GM19438 (cell line): ENCODE measurements at regions not wholly inside any gene's neighbourhood (a gene's known extent, or its start where the extent isn't known, plus 50 kb on each side); places are given as distances from the start of the nearest gene placed in this dataset.

Experiments used
- ATAC-seq: cut with Tn5 transposase; IDR thresholded peaks from one replicate; pipeline ENCODE4 v1.9.1; 2021; ENCODE audit warnings: low read depth; ENCODE audit not compliant: unreplicated experiment

DNA sequence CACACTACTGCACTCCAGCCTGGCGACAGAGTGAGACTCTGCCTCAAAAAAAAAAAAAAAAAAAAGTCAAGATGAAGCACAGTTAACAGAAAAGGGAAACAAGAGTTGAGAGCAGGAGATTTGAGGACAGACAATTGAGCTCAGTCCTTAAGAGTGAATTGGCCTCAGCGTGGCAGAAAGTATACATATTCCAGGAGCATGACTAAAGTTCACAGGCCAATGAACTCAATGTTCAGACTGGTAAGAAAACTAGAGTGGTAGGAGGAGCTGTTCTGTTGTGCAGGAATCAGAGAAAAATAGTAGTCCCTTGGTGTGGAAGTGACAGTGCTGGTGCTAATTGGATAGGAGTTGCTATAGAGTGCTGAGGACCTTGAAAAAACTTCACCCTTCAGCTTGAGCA, 60.0 kb downstream of the NRN1 start:
- ATAC-seq: no peak

DNA sequence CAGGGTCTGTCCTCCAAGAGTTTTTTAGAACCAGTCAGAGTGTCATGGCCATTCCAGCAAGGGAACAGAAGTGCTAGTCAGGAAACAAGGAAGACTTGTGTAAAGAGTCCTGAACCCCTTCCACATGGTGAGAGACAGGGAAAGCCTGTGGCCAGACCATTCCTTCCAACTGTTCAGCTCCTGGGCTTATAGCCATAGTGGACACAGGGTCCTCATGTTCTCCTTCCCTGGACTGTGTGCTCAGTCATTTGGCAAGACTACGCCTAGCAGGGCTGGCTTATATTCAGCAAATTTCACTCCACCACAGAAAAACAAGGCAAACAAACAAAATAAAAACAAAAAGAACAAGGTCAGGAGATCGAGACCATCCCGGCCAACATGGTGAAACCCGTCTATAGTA, 60.5 kb downstream of the NRN1 start:
- no peak for ATAC-seq

DNA sequence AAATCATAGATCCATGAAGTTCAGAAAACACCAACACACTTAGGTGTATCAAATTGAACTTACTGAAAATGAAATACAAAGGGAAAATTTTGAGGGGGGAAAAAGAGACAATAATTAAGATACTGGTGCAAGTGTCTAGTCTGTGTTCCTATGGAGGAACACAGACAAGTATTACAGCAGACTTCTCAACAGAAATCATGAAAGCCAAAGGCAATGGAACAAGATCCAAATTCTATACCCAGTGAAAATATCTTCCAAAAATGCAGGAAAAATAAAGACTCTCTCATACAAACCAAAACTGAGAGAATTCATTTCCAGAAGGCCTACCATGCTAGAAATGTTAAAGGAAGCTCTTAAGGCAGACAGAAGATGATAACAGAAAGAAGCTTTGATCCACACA, 63.1 kb downstream of the NRN1 start:
- ATAC-seq: no peak

DNA sequence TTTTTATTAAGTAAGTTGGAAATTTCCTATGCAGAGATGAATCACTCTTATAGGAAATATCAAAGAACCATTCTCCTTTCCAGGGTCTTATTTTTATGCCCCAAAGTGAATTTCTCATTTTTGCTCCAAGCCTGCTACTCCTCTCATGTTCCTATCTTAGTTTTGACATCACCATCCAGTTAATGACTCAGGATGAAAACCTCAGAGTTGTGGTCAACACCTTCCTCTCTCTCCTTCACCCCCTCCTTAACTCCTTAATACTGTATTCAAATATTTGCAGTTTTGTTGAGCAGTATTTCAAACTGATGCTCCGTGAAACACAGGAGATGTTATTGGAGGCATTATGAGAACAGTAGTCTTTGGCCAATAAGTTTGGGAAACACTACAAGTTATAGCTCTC, 64.1 kb downstream of the NRN1 start:
- no peak for ATAC-seq

DNA sequence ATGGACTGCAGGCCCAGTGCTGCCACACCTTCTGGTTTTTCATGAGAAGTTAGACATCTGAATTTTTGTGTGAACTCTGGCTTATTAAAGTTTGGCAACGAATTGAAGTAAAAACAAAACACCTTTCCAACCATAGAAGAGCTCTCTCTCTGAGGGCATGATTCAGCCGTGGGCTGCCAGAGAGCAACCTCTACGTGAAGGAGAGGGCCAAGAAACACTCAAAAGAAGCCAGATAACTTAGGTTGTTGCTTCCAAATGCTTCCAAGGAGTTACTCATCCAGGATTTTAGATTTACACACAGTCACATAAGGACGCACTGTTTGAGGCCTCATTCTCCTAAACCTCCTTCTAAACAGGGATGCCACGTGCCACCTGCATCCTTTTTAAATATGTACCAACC, 65.5 kb downstream of the NRN1 start:
- no peak for ATAC-seq

DNA sequence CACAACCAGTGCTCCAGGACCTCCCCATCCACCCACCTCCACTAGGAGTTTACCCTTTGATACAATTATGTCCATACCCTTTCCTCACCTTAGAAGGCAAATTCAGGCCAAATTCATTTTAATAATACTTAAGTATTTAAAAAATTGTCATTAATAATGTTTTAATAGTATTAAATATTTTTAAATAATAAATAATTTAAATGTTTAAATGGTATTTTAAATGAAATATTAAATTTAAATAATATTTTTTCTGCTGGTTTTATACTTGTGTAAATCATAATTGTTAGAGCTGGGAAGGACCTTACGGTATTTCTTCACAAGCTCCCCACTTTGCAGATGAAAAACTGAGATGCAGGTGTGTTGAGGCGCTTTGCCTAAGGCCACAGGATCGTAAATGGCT, 67.8 kb downstream of the NRN1 start:
- ATAC-seq: no peak

DNA sequence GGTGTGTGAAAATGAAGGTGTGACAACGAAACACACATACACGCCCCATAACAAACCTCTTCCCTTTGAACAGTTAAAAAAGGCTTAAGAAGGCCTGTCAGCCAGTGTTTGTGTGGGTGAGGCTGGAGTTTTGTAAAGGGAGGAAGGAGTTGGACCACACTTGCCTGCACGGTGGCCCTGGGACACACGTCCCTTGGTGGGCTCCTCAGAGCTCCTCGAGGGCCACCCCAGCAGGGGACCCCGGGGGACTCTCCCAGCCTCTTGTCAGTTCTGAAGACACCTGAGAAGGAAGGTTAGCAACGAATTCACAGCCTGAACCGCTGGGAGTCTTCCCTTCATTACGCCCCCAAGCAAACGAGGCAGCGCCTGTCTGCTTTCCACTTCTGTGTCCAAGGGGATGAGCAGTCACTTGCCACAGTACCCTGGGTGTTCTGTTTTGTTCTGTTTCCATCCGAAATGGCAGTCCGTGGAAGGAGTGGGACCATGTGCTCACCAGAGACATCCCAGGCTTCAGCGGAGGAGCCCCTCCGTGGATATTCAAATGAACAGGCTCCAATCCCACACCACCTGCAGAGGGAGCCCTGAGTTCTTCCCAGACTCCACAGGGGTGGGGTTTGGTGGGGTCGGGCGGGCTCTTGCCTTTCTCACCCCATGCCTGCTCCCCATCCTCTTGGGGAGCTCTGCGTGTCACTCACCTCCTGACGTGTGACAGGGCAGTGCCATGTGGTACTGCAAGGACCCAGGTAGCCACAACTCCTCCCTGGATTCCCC, 68.6 kb downstream of the NRN1 start:
- no peak for ATAC-seq

DNA sequence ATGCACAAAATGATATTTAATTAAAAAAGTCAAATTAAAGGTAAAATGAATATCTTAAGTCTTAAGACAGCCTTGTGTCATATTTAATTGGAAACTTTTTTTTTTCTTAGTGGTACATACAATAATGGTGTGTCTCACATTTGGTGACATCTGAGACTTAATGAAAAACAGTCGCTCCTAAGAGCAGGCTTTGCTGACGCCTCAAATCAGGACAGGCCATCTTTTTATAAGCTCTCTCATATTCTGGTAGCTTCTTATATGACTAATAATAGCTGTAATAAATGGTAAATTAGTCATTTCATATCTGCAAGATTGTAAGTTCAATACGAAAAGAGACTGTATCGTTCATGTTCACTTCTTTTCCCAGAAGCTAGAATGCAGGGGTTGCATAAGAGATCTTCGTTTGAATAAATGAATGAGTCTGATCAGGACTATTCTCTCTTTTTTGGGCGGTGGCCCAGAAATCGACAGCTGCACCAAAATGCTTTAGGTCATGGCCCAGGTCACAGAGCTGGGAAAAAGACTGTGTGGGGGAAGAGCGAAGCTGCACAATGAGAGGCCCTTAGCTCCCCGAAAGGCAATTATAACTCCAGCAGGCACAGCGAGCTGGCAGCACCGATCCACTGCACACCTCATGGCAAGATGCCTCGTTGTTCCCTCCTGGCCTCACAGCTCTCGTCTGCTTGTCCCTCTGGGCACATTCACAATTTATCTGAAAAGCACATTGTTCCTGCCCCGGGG, 69.4 kb downstream of the NRN1 start:
- no peak for ATAC-seq

DNA sequence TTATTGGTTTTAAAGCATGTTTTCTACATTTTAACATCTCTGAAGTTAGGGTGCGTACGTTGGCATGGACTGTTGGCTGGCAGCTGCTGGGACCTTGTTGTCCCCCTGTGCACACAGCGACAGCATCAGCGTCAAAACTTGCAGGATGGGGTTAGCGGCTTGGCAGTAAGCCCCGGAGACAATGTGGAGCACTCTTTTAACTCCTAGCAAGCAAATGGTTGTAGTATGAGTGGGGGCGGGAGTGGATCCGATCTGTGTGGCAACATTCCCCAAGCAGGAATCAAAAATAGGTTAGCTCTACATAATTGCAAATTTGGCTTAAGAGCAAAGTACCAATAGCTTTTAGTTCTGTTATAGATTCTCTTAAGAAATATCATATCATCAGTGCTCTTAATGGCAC, 70.1 kb downstream of the NRN1 start:
- ATAC-seq: no peak

DNA sequence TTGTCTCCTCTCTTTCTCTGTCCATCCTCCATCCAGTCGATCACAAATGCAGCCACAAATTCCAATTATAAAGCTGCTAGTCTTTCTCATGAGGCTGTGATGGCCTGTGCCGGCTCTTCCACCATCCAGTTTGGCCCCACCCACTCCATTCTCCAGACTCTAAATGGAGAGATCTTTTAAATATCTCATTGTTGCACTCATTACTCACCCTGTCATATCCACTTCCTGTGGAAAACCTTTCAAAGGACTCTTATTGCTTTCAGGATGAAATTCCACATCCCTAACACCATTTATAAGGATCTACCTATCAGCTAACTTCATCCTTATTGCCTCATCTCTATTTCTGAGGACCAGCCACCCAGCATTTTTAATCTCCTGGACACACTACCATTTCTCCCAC, 70.6 kb downstream of the NRN1 start:
- ATAC-seq: no peak

DNA sequence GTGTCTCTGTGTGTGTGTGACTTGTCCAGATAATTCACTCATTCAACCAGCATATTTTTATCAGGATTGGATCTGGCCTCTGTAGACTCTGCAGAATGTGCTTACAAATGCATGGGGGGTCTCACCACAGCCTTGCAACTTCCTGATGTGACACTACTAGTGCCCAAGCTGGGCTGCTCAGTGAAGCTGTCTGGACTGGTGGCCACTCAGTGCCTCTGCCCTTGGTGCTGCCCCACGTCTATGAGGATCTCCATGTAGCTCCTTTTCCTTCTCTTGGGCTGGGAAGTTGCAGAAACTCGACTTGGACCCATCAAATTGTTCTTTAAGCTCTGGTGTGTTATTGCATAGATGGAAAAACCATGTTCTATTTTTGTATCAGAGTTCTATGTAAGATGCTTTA, 75.8 kb downstream of the NRN1 start:
- ATAC-seq: no peak

DNA sequence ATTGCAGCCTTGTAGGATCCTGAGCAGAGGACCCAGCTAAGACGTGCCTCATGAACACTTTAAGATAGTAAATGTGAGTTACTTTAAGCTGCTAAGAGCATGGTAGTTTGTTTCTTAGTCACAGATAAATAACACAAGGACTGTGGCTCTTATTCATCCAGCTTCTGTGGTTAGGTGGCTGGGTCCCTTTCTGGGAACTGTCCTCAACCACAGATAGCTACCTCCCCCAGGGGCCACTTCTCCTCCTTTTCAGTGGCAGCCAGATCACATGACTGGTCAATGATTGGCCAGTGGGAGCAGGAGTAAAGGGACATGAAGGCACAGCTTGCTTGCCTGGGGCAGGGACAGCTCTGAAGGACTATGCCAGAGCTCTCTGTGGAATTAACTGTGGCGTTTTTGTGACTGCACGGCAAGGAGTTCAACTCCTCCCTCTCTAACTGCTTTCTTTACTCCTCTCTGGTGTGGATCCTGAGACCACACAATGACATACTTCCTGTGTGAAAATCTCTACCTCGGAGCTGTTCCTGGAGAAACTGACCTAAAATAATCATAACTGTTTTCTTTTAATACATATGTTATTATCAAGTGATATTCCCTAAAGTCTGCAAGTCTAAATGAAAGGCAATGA, 76.5 kb downstream of the NRN1 start:
- no peak for ATAC-seq

DNA sequence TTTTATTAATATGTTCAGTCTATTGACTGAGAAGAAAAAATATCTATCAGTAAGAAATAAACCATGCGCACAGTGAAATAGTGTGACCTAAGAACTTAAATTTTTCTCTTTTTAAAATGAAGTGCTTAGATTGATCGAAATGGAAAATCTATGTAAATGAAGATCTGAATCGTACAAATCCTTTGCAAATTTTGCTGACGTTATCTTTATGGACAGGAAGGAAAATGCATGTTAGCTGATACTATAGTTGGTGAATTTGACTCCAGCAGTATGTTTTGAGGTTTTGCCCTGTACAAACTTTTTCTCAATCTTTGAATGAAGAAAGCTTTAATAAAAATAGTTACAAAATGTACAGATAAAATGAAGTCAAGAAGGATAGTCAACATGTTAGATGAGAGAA, 82.9 kb downstream of the NRN1 start:
- no peak for ATAC-seq

DNA sequence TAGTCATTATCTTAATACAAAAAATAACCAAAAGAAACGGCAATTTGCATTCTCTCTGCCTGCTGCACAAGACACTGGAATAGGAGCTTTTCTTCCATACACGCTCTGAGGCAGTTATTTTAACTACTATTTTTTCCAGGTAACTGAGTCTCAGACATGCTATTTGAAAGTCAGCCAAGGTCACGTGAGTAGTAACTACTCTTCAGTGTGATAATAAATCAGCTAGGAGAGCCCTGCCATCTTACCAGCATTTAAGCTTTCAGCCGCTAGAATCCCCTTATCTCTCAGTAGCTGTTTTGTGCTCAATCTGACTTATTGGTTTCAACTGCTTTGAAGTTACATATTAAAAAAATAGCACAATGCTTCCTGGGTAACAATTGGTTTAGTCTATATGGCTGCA, 84.5 kb downstream of the NRN1 start:
- no peak for ATAC-seq

DNA sequence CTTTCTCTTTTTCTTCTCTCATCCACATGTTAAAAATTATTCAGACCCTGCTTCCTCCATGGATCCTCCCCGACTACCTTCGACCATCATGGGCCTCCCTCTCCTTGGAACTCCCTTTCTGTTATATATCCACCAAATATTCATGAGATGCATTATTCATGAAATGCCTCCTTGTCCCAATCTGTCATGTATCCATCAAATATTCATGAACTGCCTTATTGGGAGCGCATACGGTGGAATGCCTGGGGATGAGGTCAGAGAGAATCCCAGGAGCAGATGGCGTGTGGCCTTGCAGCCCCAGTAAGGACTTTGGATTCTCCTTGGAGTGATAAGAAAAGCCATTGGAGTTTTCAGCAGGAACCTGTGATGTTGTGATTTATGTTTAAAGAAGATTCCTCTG, 97.0 kb downstream of the NRN1 start:
- ATAC-seq: no peak

DNA sequence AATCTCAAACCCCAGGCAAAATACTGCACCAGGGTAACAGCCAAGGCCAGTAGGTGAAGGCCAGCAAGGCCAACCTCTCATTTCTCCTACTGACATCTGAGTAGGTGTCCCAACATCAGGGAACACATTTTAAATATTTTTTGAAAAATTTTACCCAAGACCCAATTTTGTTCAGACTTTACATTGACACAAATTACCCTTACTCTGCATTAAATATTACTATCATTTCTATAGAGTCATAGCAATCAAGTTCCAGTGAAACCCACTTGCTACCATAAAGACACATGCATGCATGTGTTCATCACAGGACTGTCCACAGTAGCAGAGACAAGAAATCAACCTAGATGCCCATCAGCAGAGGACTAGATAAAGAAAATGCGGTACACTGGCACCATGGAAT, 99.9 kb downstream of the NRN1 start:
- ATAC-seq: no peak

DNA sequence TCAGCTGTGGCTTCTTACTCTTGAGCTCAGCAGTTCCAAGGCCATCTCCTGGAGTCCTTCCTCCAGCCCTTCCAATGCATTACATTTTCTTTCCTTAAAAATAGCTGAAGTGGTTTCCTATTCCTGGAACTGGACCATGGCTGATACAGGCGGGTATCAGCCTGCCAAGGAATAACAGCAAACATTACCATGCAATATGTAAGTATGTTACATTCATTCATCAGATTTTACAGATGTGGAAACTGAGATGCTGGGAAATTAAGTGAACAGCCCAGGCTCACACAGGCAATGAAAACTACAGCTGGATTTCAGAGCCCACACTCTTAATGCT, 100.4 kb downstream of the NRN1 start:
- no peak for ATAC-seq

DNA sequence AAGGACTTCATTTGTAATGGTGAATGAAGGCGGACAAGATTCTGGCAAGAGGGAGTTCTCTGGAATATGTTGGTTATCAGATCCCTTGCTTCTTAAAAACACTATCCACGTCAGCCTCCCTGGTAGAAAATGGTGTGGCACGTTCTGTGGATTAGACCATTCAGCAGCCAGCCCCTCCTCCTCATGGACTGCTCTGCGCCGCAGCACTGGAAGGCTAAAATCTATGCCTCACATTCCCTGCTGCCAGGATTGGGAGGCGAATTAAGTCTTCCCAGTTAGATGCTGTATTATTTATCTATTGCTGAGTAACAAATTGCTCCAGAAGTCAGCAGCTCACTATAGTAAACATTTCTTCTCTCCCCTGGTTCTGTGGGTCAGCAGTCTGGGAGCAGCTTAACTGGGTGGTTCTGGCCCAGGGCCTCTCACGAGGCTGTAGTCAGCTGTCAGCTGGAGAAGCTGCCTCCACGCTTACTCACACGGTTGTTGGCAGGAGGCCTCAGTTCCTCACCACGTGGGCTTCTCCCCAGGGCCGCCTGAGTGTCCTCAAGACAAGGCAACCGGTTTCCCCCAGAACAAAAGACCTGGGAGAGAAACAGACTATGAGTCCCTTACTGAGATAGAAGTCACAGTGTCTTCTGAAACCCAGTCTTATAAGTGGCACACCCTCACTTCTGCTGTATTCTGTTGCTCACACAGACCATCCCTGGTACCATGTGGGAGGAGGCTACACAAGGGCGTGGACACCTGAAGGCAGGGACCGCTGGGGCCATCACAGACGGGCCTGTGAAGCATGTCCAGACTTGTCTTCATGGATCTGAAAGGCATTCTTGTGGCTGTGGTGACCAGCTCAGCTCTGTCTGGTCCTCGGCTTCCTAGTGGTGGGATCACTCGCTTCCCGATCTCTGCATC, 101.0 kb downstream of the NRN1 start:
- no peak for ATAC-seq

DNA sequence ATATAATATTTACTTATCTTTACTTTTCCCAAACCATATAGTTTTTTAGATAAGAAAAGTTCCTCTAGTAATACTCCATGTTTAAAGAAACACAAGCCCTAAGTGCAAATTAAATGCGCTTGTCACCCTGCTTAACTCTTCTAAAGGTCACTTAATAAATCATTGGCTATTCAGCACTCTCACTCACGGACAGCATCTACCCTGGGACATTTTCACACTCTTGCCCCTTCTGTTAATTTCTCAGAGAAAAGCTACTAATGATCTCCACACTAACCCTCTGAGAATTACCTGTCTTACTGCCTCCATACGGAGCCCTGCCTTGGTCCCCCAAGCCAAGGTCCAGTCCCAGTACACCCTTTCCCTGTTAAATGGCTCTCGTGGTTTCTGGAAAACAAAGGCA, 102.2 kb downstream of the NRN1 start:
- ATAC-seq: no peak

DNA sequence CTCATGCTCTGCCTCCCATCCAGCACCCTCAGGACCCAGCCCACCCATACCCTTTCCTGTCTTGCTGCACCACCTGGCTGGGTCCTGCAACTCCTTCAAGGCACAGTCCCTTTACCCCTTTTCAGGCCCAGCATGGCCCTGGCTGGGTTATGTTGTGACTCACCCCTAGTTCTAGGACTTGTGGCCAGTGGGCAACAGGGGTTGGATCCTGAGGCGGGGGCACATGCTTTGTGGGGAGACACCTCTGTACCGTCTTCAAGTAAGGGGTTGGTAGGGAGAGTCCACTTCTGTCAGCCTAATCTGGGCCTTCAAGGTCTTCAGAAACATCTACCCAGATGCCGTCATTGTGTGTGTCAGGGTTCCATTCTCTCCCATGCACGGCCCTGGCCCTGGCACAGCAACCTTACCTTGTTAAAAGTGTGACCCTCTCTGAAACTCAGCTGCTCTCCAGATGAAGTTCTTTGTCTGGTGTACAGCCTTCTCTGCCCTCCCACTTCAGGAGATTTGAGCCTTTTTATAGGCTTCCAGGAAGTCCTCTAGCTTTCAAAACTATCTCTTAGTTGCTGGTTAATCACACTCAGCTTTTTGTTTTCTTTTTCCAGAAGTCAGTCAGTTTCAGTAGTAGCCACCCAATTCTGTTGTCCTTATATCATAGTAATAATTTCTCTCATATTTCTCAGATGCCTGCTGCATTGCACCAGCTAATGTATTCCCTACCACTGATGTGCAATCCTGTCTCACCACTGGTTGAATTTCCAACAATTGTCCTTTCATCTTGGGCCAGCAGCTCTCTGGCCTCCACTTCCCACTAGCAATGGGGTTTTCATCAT, 107.3 kb downstream of the NRN1 start:
- no peak for ATAC-seq
